ENCODE measurements at regions not wholly inside any gene's neighbourhood (a gene's known extent, or its start where the extent isn't known, plus 50 kb on each side); places are given as distances from the start of the nearest gene placed in this dataset.

- FAIRE-seq, result peak; percentile 71
These were observed 856.9 kb upstream of the SEL1L start for GRCh38 chr14:82390586-82390985.

GRCh38 chr14:82394916-82395315 is 861.3 kb upstream of the SEL1L start:
- no peak for FAIRE-seq

DNA sequence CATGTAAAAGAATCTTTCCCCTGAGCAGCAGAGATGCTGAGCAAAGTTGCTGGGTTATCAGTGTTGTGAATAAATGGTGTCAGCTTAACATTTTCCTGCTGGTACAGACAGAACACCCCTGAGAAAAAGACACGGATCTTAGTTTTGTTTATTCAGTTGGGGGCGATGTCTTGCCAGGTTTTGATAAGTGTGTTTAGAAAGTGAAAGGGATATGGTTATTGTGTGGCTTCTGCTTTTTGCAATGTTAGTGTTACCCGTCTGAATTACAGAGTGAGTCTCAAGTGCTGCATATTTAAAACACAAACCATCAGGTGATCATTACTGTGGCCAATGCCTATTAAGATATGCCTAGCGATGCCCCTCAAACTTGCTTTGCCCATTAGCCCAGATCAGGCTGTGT is 864.6 kb upstream of the SEL1L start:
- no peak for FAIRE-seq

GRCh38 chr14:82403987-82404386 is 870.3 kb upstream of the SEL1L start:
- FAIRE-seq, result no peak

DNA sequence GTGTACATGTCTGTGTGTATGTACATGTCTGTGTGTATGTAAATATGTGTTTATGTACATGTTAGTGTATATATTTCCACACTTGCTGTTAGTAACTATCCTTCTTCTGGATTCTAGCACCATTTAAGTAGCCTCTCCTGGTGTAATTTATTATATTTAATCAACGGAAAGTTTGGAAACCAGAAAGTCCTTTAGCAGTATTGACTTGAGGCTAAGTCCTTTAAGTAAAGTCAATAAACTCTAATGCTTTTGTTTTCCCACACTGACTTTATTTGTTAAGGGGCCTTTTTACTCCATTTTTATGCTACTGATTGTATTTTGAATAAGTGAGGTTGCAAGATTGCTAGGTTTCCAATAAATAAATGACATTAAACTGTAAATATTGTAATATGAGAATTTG is 876.4 kb upstream of the SEL1L start:
- no peak for FAIRE-seq

DNA sequence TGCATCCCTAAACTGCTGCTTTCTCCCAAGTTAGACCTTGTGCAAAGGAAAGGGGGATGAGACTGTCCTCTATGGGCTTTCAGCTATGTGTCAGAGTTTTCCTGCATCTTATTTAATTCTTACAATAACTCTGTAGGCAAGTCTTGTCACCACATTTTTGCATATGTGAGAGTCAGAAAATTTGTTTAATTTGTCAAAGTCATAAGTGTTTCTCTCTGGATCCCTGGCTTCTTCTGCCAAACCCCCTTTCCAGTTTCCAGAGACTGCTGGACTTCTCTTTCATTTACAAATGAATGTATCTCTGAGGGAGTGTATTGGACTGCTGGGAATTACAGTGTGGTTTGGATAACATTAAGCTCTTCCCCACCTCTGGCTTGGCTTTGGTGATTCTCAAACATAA is 877.6 kb upstream of the SEL1L start:
- no peak for FAIRE-seq

DNA sequence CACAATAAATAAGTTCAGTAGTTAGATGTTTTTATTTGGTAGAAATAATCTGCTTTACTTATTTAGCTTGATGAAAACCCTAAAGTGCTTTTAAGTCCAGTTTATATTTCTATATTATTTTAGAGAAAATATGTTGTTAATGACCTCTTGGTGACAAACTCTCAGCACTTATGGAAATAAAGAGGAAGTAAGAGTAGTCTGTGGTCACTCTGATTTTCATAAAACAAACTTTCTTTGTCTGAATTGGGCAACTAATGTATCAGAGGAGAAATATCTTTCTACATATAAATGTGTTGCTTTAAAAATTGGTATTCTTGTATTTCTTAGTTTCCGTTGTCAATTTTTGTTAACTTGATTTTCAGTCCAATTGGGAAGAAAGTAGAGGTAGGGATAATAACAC is 878.9 kb upstream of the SEL1L start:
- FAIRE-seq, result no peak

DNA sequence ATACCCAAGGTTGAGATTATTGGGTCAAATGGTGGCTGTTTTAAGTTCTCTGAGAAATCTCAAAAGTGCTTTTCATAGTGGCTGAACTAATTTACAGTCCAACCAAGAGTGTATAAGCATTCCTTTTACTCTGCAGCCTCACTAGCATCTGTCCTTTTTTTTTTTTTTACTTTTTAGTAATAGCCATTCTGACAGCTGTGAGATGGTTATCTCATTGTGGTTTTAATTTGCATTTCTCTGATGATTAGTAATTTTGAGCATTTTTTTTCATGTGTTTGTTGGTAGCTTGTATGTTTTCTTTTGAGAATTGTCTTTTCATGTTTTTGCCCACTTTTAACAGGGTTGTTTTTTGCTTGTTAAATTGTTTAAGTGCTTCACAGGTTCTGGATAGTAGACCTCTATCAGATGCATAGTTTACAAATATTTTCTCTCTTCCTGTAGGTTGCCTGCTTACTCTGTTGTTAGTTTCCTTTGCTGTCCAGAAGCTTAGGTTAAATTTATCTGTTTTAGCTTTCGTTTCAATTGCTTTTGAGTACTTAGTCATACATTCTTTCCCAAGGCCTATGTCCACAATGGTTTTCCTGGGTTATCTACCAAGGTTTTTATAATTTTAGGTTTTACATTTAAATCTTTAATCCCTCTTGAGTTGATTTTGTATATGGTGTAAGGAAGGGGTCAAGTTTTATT is 881.3 kb upstream of the SEL1L start:
- peak; percentile 96 for FAIRE-seq

- no peak for FAIRE-seq
These were observed 886.3 kb upstream of the SEL1L start for GRCh38 chr14:82419933-82420332.

DNA sequence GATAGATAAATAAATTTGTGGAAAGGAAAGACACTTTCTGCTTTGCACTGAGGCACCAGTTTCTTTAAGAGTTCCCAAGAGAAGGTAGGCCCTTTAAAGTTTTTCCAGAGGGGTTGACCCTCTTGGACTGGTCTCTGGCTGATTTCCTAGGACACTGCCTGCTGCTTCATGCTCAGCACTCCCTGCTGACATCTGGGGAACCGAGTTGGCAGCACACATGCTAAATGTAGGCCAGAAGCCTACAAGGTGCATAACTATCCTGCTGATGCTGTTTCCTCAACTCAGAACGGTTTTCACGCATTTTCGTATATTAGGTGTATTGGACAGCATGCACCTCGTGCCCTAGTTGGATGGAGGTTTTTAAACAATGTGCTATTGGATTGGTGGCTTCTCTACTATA is 887.2 kb upstream of the SEL1L start:
- FAIRE-seq, result no peak

DNA sequence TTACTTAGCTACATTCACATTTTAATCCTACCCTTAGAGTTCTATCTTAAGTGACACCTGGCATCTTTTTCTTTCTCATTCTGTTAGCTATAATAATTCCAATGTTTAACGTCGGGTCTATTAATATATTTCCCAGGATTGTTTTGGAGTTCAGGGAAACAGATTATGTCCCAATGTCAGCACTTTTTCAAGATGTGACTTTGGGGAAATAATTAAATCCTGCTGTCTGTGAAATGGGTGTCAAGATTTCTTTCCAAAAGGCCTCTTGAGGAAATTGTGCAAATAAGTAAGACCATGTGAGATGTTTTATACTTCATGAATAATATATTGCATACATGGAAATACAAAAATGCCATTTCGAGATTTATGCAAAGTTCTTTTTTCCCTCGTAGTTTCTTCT is 887.6 kb upstream of the SEL1L start:
- no peak for FAIRE-seq

DNA sequence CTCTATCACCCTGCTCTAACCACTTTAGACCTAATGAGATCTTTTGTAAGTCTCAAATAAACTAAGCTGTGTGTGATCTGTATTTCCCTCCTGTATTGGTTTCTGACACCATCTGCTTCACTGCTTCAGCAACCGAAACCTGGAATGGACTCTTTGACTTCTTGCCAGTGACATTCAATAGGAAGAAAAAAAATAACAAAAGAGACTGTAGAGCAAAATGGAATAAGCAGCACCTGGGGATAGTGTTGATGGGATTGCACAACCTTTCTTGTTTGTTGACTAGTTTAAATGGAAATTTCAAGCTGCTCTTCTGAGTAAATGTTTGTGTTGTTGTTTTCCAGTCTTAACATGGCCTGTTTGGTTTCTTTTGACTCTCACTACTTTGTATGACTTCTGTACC is 888.6 kb upstream of the SEL1L start:
- FAIRE-seq, result no peak

DNA sequence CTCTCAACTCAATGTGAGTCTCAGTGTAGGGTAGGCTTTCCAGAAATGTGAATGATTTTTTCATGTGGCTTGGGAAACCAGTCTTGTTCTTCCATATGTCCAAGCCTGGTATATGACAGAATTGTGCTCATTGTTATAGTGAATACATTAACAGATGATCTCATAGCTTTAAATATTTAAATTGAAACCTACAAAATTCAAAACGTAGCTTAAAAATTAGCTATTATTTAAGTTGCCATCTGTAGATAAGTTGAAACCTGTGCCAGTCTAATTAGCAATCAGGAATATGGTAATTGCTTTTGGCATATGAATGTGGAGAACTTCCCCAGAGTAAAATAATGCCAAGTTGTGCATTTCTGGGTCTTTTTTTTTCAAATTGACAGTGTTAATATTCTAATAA is 891.6 kb upstream of the SEL1L start:
- FAIRE-seq, result no peak

GRCh38 chr14:82431031-82431430 is 897.4 kb upstream of the SEL1L start:
- no peak for FAIRE-seq

DNA sequence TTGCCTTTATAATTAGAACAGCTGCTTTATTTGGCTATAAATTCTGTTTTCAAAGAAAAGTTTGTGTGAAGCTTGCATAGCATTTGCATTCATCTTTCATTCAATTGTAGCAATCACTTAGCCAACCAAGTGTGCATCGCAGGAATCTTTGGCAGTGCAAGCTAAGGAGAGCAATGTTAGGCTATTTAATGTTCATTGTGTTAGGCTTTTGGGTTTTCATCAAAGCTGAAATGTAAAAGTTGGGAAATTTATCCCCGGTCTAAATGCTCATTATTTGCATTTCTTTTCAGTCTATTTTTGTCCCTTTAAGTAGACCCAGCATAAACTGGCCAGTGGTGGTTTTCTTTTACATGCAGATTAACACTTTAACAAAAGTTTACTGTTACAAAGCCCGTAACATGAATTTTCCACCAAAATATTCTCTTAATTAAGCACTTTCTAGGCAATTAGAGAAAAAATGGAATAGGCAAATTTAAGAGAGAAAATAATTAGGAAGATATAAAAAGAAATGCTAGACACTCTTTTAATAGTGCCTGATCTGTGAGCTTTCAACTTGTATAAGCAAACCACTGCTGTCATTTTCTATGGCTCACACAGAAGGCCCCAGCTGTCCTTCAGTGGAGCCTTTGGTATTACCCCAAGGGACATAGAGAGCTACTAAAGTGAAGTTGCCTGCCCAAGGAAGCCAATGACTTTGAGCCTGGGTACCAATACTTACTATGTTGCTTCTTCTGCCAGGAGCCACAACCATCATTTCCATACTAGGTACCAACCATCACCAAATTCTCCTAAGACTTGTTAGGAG is 898.9 kb upstream of the SEL1L start:
- FAIRE-seq, result no peak

DNA sequence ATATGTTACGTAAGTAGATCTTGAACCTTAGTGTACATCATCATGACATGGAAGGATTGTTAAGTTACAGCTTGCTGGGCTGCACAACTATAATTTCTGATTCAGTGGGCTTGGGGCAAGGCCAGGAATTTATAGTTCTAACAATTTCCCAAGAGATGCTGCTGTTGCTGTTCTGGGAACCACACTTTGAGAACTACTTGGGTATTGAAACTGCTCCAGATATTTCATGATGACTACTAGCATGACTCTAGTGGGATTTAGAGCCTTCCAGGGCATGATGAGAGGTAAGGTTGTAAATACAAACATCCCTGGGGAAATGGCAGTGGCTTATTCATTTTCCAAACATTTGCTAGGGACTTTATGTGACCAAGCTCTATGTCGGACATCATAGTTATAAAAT is 904.8 kb upstream of the SEL1L start:
- no peak for FAIRE-seq

- no peak for FAIRE-seq
These were observed 907.6 kb upstream of the SEL1L start for GRCh38 chr14:82441270-82441669.

DNA sequence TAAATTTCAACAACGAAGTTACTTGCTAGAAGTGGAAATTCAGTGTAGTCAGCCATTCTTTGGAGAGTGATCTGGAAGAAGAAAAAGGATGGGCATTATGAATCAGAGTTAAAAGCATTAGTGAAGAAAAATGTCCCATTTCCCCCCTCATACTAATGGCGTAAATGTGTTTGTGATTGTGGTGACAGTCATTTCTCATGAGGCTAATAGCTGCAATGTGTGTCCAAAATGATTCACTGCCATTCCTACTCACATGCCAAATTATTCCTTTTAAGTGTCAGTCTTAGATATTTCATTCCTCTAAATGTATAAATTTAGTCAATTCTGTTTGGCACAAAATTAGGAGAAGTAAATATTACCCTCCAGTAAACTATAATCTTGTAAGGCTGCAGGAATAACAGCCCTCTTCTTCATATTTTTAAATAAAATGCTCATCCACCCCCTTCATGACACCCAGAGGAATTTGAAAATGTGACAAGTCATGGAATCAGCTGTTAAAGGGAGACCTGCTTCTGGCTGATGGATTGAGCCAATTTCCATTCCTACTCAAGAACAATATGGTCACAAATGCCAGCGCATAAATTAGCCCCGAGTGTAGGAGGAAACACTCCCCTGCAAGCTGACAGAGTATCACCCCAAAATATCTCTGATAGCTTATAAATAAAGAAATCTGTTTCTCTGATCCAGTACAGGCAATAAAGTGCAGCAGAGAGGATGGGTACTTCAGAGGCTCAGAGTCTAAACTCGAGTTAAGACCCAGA is 912.3 kb upstream of the SEL1L start:
- no peak for FAIRE-seq

- no peak for FAIRE-seq
These were observed 913.9 kb upstream of the SEL1L start for GRCh38 chr14:82447586-82447985.

GRCh38 chr14:82449926-82450468 is 916.3 kb upstream of the SEL1L start:
- no peak for FAIRE-seq

DNA sequence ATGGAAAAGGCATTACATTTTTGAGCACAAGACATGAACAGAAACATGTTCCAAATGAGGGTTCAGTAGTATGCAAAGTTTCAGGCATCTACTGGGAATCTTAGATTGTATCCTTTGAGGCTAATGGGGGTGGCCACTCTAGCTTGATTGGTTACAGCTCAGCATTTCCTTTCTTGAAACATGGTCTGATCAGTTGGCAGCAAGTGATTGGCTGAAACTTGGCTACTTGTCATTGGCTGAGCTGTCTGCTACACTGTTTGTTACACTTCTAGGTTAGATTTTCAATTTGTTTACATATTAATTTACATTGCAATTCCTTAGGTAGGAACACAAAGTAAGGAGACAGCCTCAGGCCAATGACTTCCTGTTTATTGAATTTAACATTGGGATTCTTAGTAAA is 918.0 kb upstream of the SEL1L start:
- FAIRE-seq, result no peak

DNA sequence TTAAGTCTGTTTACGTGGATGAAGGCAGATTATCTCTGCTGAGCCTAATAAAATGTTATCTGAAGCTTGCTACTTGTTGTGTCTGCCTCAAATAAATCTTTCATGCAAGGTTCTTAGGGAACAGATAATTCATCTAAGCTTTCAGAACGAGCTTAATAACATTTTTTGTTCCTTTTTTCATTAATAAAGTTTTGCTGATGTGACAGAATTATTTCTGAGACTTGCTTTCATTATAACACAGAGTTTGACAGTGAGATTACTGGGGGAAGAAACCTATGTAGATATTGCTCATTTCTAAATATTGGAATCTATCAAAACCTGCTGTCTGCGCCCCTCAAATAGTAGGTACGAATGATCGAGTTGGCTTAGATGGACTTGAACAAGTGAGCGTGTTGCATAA is 948.7 kb upstream of the SEL1L start:
- no peak for FAIRE-seq

DNA sequence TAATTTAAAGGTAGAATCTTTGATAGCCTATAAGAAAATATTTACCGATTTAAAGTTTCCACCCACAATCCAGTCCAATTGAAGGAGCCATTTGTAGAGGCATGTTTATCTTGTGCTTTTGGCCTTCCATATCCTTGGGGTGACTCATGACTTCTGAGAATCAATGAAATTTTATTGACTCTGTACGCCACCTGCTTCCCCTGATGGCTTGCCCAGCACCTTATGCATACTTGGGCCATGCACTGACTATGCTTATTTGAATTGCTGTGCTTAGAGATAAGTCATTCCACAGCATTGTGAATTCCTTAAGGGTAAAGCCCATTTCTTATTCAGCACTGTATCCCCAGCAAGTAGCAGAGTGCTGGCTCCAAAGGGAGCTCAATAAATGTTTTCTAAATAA is 954.8 kb upstream of the SEL1L start:
- no peak for FAIRE-seq

- no peak for FAIRE-seq
These were observed 956.7 kb upstream of the SEL1L start for GRCh38 chr14:82490397-82490796.
